ENCODE measurements at regions not wholly inside any gene's neighbourhood (a gene's known extent, or its start where the extent isn't known, plus 50 kb on each side); places are given as distances from the start of the nearest gene placed in this dataset.

GRCh38 chr1:214864896-214865688 lies 217.4 kb upstream of the KCNK2 start:
- TF ChIP-seq CTCF (IDR thresholded peaks at IDR 0.05; ENCODE audit: insufficient read depth, low read depth, low read length) (no peak), EZH2 (IDR thresholded peaks at IDR 0.05; ENCODE audit: insufficient read depth, low read length) (no peak)

All from astrocyte (in vitro differentiated cells and primary cell).